ENCODE measurements at regions not wholly inside any gene's neighbourhood (a gene's known extent, or its start where the extent isn't known, plus 50 kb on each side); places are given as distances from the start of the nearest gene placed in this dataset.
"Not testable (repeated sequence)": the region's sequence is repeated elsewhere in the genome, so short reads cannot be mapped to it uniquely, and the experiment has no call there.

GRCh38 chr2:226198956-226199355 is 600.7 kb downstream of the IRS1 start:
- DNase-seq (ENCODE audit: low read depth): no peak

DNA sequence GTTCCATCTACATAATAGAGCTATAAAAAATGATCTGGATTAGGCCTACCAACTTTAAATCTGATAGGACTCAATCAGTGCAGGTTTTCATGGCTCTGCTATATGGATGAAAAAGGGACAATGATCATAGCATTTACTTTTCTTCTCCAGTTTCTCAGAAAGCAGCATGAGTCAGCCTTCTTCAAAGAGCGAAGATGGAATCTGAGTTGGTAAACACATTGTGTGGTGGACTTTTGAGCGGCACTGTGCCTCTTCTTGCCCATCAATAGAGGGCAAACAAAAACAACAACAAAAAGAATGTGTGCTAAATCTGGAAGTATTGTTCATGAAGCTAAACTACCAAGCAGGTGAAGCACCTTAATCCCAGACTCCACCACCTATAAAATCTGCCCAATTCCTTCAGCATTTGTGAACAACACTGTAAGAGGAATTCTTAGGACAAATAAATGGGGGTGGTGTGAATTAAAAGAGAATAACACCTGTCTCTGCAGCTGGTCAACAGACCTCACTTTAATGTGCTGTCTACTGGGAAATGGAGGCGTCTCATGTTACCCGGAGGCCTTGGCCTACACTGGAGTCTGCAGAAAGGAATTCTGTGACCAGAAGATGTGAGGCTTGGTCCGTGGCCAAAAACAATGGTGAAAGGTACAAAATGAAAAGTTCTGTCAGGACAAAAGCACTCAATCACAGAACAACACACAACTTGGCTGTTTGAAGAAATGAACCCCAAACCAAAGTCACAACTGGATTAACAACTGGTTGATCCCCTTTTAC is 609.0 kb downstream of the IRS1 start:
- no peak for DNase-seq (ENCODE audit: low read depth)

DNA sequence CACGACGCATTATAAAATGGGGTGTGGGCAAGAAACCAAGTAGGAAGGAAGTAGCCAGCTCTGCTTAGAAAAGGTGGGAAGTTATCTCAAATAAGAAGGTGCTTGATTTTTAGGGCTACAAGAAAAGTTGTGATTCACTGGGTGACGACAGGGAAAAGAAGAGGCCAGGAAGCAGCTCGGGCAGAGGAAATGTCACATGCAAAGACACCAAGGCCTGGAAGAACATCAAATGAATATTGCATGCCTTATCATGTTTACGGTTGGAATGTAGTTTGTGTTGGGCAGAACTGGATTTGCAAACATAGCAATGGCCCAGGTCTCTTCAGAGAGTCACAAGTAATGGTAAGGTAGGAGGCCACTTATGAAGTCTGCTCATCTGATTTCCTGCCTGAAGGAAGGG is 610.6 kb downstream of the IRS1 start:
- no peak for DNase-seq (ENCODE audit: low read depth)

GRCh38 chr2:226187616-226188015 is 612.0 kb downstream of the IRS1 start:
- DNase-seq (ENCODE audit: low read depth): no peak

- no peak for DNase-seq (ENCODE audit: low read depth)
Observed at GRCh38 chr2:226187156-226187555, 612.5 kb downstream of the IRS1 start.

DNA sequence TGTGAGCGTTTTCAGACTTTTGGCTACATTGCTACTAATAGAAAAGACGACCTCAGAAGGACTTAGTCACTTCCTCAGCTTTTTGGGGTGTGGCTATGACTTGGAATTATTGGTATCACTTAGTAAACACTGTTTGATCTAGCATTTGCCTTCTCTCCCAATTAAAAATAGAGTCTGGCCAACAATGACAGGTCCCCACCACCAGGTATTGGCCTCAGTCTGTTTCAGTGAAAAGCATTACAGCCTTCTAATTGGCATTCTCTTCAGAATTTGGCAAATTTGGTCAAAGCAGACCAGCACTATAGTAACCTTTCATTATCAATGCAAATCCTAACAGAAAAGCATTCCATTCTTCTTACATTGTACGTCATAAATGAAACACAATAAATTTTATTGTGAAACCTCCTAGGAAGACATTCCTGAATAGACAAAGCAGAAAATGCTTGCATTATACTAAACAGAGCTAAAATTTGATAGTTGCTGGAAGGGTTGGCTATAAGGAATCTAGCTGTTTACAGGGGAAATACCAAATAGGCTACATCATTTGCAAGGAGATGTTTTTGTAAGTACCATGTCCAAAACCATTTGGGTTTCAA is 613.9 kb downstream of the IRS1 start:
- DNase-seq (ENCODE audit: low read depth): peak; percentile 60

- DNase-seq (ENCODE audit: low read depth): no peak
Observed at GRCh38 chr2:226184940-226185615, 614.5 kb downstream of the IRS1 start.

GRCh38 chr2:226184540-226184939 is 615.1 kb downstream of the IRS1 start:
- DNase-seq (ENCODE audit: low read depth): no peak

GRCh38 chr2:226183550-226183949 is 616.1 kb downstream of the IRS1 start:
- DNase-seq (ENCODE audit: low read depth): no peak

DNA sequence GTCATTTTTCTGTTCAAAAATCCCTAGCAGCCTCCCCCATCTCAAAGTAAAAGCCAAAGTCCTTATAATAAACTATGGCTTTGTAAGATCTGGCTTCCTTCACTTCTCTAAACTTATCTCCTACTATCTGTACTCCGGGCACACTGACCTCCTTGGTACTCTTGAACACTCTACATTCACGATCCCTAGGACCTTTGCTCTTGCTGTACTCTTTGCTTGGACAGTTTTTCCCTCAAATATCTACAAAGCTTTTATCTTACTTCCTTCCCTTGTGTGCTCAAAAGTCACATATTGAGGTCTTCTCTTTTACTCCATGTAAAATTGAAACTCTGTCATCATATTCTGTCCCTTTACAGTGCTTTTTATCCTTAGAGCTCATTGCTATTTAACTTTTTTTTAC is 616.6 kb downstream of the IRS1 start:
- no peak for DNase-seq (ENCODE audit: low read depth)

GRCh38 chr2:226181909-226182308 is 617.7 kb downstream of the IRS1 start:
- no peak for DNase-seq (ENCODE audit: low read depth)

DNA sequence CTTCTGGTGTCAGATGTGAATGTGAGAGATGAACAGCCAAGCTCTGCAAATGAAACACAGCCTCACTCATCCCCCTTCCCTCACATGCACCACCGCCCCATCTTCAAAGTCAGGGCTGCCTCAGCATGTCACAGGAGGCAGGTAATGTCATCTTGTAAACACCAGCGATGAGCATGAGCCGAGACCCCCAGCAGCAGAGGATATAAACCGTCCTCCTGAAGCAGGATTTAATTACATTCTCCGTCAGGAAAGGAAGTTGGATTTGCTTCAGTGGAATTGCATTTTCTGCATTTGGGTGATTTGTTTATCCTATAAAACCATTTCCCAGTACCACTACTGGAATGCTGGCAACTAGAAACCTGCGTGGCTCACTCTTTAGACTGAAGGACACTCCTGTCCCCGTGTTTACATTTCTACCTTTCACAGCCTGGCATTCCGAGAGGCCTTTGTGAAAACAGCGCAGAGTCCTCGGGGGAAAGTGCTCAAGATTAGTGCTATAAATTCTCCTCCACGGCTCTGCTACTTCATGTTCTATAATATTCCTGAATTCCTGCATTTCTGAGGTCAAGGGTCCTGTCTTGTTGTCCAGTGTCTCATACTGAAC is 619.2 kb downstream of the IRS1 start:
- DNase-seq (ENCODE audit: low read depth): no peak

GRCh38 chr2:226179010-226179409 is 620.6 kb downstream of the IRS1 start:
- DNase-seq (ENCODE audit: low read depth): no peak

DNA sequence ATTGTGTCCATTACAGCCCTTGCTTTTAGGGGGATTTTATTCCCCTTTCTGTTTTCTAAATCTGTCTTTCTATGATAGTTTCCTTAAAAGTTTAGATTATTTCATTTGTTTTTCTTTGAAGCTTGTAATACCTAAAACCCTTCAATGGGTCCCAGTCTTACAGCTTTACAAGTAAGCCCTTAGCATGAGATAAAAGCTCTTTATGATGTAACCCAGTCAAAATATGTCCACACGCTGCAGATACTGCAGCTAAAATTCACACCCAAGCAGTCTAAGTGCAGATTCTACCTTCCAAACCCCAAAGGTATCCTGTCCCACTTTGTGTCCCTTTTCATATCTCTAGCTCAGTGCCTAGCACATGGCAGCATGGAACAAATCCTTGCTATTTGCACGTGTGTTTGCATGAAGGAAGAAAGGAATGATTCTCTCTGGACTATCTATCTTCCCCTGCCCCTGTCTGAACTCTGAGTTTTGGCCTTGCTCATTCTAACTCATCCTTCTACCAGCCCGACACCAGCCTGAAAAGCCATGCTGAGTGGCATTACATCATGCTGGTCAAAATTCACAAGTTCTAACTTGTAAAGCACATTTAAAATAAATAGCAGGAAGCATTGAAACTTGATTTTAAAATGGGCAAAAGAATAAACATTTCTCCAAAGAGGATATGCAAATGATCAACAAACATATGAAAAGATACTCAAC is 623.2 kb downstream of the IRS1 start:
- DNase-seq (ENCODE audit: low read depth): no peak

DNA sequence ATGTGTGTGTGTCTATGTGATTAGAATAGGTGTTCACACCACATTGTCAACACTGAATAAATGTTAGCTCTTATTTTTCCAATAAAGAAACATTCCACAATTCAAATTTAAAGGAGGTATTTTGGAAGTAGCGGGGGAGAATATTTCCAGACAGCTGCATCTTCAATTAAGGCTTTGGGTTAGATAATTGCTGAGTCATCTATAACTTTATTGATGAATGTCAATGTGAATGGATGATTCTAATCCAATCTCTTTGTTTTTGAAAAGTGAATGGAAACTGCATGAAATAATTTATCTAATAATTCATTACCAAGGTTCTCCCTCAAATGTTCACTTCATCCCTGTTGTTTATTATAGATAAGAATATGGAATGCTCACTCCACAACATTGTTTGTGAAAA is 625.2 kb downstream of the IRS1 start:
- no peak for DNase-seq (ENCODE audit: low read depth)

DNA sequence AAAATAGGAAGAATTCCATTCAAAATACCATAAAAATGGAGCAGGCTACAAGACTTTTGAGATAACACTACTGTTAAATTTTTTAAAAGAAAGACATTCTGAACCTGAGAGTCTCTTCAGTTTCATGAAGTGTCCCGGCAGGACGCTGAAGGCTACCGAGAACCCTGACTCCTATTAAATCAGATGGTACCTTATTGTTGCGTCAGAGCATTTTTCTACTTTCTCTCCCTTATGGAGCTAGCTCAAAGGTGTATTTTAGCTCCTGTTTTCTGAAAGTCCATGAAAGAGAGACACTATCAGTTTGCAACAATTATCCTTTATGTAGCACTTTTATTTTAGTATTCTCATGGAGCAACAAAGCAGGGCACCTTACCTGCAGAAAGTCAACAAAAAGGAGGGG is 626.7 kb downstream of the IRS1 start:
- no peak for DNase-seq (ENCODE audit: low read depth)

DNA sequence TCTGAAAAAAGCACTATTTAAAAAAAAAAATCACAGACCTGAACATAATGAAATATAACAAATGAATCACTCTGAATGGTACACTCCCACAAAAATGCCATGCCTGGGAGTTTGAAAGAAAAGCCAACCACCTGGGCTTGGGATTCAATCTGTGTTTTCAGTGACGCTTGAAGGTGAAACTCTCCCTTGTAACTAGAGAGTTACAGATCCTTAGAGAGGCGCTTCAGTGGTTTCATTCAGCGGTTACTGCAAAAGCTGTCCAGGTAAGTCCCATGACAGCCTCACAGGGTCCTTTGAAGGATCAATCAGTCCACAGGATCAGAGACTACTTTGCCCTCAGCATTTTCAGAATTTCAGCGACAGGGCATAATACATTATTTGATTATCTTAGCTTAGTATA is 627.3 kb downstream of the IRS1 start:
- no peak for DNase-seq (ENCODE audit: low read depth)

- no peak for DNase-seq (ENCODE audit: low read depth)
Observed at GRCh38 chr2:226169751-226170581, 629.7 kb downstream of the IRS1 start.

GRCh38 chr2:226168496-226169160 is 631.0 kb downstream of the IRS1 start:
- no peak for DNase-seq (ENCODE audit: low read depth)

DNA sequence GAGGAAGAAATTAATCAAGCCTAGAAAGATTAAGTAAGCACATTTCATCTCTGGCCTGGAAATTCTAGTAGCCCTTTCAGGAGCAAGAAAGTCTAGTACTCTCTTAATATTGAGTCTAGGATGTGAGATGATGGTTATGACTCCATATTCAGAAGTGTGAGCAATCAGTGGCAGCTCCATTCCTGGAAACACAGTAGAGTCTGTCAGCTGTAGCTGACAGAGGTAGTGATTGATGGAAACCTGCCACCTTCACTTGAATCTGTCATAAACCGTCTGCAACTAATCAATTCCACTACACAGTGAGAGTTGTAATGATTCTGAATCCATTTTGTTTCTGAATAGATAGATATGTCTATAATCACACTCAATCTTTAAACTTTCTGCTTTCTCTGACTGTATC is 635.1 kb downstream of the IRS1 start:
- DNase-seq (ENCODE audit: low read depth): no peak

DNA sequence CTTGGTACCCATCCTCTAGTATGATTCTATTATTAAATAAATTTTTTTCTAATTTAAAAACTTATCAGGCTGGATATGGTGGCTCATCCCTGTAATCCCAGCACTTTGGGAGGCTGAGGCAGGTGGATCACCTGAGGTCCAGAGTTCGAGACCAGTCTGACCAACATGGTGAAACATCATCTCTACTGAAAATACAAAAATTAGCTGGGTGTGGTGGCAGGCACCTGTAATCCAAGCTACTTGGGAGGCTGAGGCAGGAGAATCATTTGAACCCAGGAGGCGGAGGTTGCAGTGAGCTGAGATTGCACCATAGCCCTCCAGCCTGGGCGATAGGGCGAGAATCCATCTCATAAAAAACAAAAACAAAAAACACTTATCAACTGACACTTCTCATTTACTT is 639.0 kb downstream of the IRS1 start:
- DNase-seq (ENCODE audit: low read depth): not testable (repeated sequence)

Data from stromal cell of bone marrow (primary cell).